GM12872 (cell line): ENCODE measurements at regions not wholly inside any gene's neighbourhood (a gene's known extent, or its start where the extent isn't known, plus 50 kb on each side); places are given as distances from the start of the nearest gene placed in this dataset.

Experiments
- CTCF ChIP-seq: IDR thresholded peaks from 3 replicates; pipeline ENCODE4 v1.5.1; 2011; ENCODE audit warnings: low read depth, mild to moderate bottlenecking, low read length, moderate library complexity; ENCODE audit not compliant: insufficient read depth

- no peak for TF ChIP-seq CTCF
Observed at GRCh38 chr15:62966294-62967078, 76.1 kb upstream of the TPM1 start.

- TF ChIP-seq CTCF: no peak
Observed at GRCh38 chr15:62968699-62969098, 73.8 kb upstream of the TPM1 start.

- TF ChIP-seq CTCF: no peak
Observed at GRCh38 chr15:62969442-62970089, 73.0 kb upstream of the TPM1 start.

GRCh38 chr15:62972814-62973213 is 69.7 kb upstream of the TPM1 start:
- no peak for TF ChIP-seq CTCF

GRCh38 chr15:62975515-62975914 is 67.0 kb upstream of the TPM1 start:
- TF ChIP-seq CTCF: no peak

GRCh38 chr15:62976301-62976881 is 66.2 kb upstream of the TPM1 start:
- TF ChIP-seq CTCF: no peak

GRCh38 chr15:62977952-62978811 is 64.4 kb upstream of the TPM1 start:
- TF ChIP-seq CTCF: no peak
